ENCODE measurements at regions not wholly inside any gene's neighbourhood (a gene's known extent, or its start where the extent isn't known, plus 50 kb on each side); places are given as distances from the start of the nearest gene placed in this dataset.

GRCh38 chr3:124634210-124635168 lies 95.8 kb upstream of the UMPS start:
- TF ChIP-seq ZSCAN29 (CRISPR knock-in tag; conservative IDR thresholded peaks at IDR 0.05) (no peak), ARNT (IDR thresholded peaks at IDR 0.05) (no peak), XRCC5 (optimal IDR thresholded peaks at IDR 0.05; ENCODE audit: low read length) (no peak), WIZ (CRISPR knock-in tag; IDR thresholded peaks at IDR 0.05) (no peak), CTCF (CRISPR knock-in tag; IDR thresholded peaks at IDR 0.05) (no peak), ATF1 (CRISPR knock-in tag; IDR thresholded peaks at IDR 0.05) (no peak), SRSF1 (optimal IDR thresholded peaks at IDR 0.05; ENCODE audit: low read depth, low read length) (no peak), ZBTB34 (CRISPR knock-in tag; IDR thresholded peaks at IDR 0.05) (no peak), ASH2L (IDR thresholded peaks at IDR 0.05; ENCODE audit: insufficient read length, low read depth, low read length) (no peak), MYC (CRISPR knock-in tag; IDR thresholded peaks at IDR 0.05; ENCODE audit: borderline replicate concordance) (no peak)

Measured in HepG2 (cell line).